ENCODE measurements at regions not wholly inside any gene's neighbourhood (a gene's known extent, or its start where the extent isn't known, plus 50 kb on each side); places are given as distances from the start of the nearest gene placed in this dataset.

DNA sequence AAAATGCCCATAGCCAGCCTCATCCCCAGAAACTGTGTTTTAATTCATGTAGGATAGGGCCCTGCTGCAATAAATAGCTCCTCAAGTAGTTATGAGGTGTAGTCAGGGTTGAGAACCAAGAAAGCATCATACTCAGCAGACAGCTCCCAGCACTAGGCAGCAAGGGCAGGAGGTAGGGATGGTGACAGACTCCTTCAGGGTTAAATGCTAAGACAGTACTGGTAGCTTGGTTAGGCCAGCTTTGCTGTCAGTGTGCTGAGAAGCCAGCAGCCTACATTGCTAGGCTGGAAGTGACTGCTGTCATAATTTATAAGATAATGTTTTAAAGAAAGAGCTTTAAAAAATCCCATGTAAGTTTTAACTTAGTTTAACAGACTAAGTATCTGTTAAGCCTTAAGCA, 113.9 kb upstream of the IMMP2L start:
- Histone ChIP-seq H3K4me3 (no peak overlapping the region), H3K9me3 (no peaks in the 10 kb centered on the region), H3K27me3 (no peaks in the 10 kb centered on the region), H3K4me1 (no peaks in the 10 kb centered on the region), H3K27ac (no peak overlapping the region), H3K36me3 (no peaks in the 10 kb centered on the region)
- DNase-seq: no peak
- TF ChIP-seq POLR2A (IDR thresholded peaks at IDR 0.05) (no peak), CTCF (IDR thresholded peaks at IDR 0.05) (no peak), EP300 (IDR thresholded peaks at IDR 0.05) (no peak), POLR2AphosphoS5 (IDR thresholded peaks at IDR 0.05) (no peak)
- intact Hi-C loops (cut with DNase I; ENCODE audit: low total_unique reads): no loop called here

- H3K4me1 ChIP-seq: no peaks in the 10 kb centered on the region
- TF ChIP-seq POLR2A (IDR thresholded peaks at IDR 0.05) (no peak), EP300 (IDR thresholded peaks at IDR 0.05) (no peak), CTCF (IDR thresholded peaks at IDR 0.05) (no peak), POLR2AphosphoS5 (IDR thresholded peaks at IDR 0.05) (no peak)
- H3K27me3 ChIP-seq: no peaks in the 10 kb centered on the region
- H3K9me3 ChIP-seq: no peaks in the 10 kb centered on the region
- no peak for DNase-seq
- WGBS, 5 donors: 69 to 81% (median 74%) methylated on average over 6 of the region's 6 CpGs
- intact Hi-C loops (cut with DNase I; ENCODE audit: low total_unique reads): no loop called here
- H3K4me3 ChIP-seq: no peak overlapping the region
- H3K27ac ChIP-seq: no peak overlapping the region
- H3K36me3 ChIP-seq: no peaks in the 10 kb centered on the region
These were observed 110.6 kb upstream of the IMMP2L start for GRCh38 chr7:111672901-111673300.

DNA sequence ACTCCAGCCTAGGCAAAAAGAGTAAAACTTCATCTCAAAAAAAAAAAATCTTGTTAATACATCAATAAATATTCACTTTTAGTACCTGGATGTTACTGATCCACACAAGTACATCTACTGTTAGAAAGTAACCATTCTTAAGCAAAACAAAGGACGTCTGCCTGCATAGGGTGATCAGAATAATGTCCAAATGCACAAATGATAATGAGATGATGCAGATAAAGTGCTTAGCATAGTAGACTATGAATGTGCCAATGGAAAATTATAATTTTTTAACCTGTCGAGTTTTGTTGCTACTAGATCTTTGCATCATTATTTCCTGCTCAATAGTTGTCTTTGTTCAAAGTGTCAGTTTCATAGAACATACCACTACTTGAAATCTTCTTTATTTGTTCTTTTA, 109.6 kb upstream of the IMMP2L start:
- Histone ChIP-seq H3K9me3 (no peaks in the 10 kb centered on the region), H3K27me3 (no peaks in the 10 kb centered on the region), H3K4me3 (no peak overlapping the region), H3K27ac (no peak overlapping the region), H3K36me3 (no peaks in the 10 kb centered on the region), H3K4me1 (no peaks in the 10 kb centered on the region)
- intact Hi-C loops (cut with DNase I; ENCODE audit: low total_unique reads): no loop called here
- WGBS, 5 donors: 73 to 90% (median 82%) methylated on average over 2 of the region's 2 CpGs
- TF ChIP-seq POLR2AphosphoS5 (IDR thresholded peaks at IDR 0.05) (no peak), CTCF (IDR thresholded peaks at IDR 0.05) (no peak), EP300 (IDR thresholded peaks at IDR 0.05) (no peak), POLR2A (IDR thresholded peaks at IDR 0.05) (no peak)
- no peak for DNase-seq

DNA sequence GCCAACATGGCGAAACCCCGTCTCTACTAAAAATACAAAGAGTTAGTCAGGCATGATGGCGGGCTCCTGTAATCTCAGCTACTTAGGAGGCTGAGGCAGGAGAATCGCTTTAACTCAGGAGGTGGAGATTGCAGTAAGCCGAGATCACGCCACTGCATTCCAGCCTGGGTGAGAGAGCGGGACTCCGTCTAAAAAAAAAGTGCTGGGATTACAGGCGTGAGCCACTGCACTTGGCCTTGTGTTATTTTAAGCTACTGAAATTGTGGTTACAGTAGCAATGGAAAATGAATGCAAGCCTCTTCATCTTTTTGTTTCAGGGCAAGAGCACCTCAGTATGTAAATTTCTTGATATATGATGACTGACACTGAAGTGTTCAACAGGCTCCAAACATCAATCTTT, 106.4 kb upstream of the IMMP2L start:
- Histone ChIP-seq H3K4me3 (no peak overlapping the region), H3K36me3 (no peaks in the 10 kb centered on the region), H3K27ac (no peak overlapping the region), H3K4me1 (no peaks in the 10 kb centered on the region), H3K9me3 (no peaks in the 10 kb centered on the region), H3K27me3 (no peaks in the 10 kb centered on the region)
- no peak for DNase-seq
- intact Hi-C loops (cut with DNase I; ENCODE audit: low total_unique reads): no loop called here
- TF ChIP-seq EP300 (IDR thresholded peaks at IDR 0.05) (no peak), POLR2A (IDR thresholded peaks at IDR 0.05) (no peak), POLR2AphosphoS5 (IDR thresholded peaks at IDR 0.05) (no peak), CTCF (IDR thresholded peaks at IDR 0.05) (no peak)
- 92 to 97% (median 96%) methylated on average over 9 of the region's 9 CpGs for WGBS, 5 donors

GRCh38 chr7:111667488-111667887, 105.2 kb upstream of the IMMP2L start:
- H3K27me3 ChIP-seq: no peaks in the 10 kb centered on the region
- H3K27ac ChIP-seq: no peak overlapping the region
- intact Hi-C loops (cut with DNase I; ENCODE audit: low total_unique reads): no loop called here
- H3K4me1 ChIP-seq: no peaks in the 10 kb centered on the region
- no peaks in the 10 kb centered on the region for H3K36me3 ChIP-seq
- no peak for DNase-seq
- 91 to 100% (median 95%) methylated on average over 1 of the region's 1 CpG for WGBS, 5 donors
- no peaks in the 10 kb centered on the region for H3K9me3 ChIP-seq
- TF ChIP-seq EP300 (IDR thresholded peaks at IDR 0.05) (no peak), POLR2A (IDR thresholded peaks at IDR 0.05) (no peak), CTCF (IDR thresholded peaks at IDR 0.05) (no peak), POLR2AphosphoS5 (IDR thresholded peaks at IDR 0.05) (no peak)
- no peak overlapping the region for H3K4me3 ChIP-seq
